NCI-H1092 treated with DMSO at 0.1 percent for 48 hours (cell line): ENCODE measurements at regions not wholly inside any gene's neighbourhood (a gene's known extent, or its start where the extent isn't known, plus 50 kb on each side); places are given as distances from the start of the nearest gene placed in this dataset.

Source experiments
- DNase-seq: peaks from one replicate; lab custom pipeline; 2025; lab: John Stamatoyannopoulos, UW

- no peak for DNase-seq
These were observed 186.7 kb upstream of the VEGFC start for GRCh38 chr4:176979416-176979815.

- DNase-seq = no peak
These were observed 188.4 kb upstream of the VEGFC start for GRCh38 chr4:176981074-176981473.

DNA sequence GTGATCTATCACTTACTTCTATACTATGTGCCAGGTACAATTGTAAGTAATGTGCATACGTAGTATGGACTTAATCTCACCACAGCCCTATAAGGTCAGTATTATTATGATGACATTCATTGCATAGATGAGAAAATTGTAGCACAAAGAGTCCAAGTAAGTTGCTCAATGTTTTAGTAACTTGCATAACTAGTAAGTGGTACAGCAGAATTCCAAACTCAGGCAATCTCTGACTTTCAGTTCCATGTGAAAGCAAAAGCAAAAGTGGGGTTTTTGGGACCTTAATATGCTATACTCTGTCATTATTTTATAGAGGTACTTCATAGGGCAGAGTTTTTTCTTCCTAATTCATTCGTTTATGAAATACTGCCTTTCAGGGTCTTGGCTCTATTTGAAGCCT lies 188.8 kb upstream of the VEGFC start:
- DNase-seq = no peak

DNA sequence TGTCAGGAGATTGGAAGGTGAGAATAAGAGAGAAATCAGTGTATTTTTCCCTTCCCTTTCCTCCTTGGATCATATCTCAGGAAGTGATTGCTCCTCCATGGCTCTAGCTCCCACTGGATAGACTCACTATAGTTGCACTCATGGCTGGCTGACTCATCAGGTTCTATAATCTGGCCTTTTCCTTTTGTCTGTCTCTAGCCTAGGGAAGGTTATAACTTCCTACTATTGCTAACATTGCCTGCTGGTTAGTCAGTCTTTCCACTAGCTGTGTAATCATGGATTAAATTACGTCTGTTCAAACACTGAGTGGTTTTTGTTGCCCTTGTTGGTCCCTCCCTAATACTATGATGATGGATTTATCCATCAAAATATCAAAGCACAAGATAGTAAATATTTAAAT lies 195.5 kb upstream of the VEGFC start:
- DNase-seq = no peak

- no peak for DNase-seq
These were observed 196.5 kb upstream of the VEGFC start for GRCh38 chr4:176989186-176989585.

GRCh38 chr4:176999935-177000543 lies 207.3 kb upstream of the VEGFC start:
- DNase-seq = no peak

GRCh38 chr4:177001271-177002175 lies 208.8 kb upstream of the VEGFC start:
- DNase-seq = no peak

DNA sequence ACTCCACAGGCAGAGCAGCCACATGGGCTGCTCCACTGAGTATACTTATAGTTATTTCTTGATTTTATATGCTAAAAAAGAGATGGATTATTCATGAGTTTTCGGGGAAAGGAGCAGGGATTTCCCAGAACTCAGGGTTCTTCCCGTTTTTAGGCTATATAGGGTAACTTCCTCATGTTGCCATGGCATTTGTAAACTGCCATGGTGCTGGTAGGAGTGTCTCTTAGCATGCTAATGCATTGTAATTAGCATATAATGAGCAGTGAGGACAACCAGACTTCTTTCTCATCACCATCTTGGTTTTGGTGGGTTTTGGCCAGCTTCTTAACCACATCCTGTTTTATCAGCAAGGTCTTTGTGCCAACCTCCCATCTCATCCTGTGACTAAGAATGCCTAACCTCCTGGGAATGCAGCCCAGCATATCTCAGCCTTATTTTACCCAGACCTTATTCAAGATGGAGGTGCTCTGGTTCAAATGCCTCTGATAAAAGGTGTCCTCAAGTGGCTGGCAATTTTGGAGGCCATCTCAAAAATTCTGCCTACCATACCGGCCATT lies 213.0 kb upstream of the VEGFC start:
- no peak for DNase-seq

- no peak for DNase-seq
These were observed 213.6 kb upstream of the VEGFC start for GRCh38 chr4:177006331-177006730.

DNA sequence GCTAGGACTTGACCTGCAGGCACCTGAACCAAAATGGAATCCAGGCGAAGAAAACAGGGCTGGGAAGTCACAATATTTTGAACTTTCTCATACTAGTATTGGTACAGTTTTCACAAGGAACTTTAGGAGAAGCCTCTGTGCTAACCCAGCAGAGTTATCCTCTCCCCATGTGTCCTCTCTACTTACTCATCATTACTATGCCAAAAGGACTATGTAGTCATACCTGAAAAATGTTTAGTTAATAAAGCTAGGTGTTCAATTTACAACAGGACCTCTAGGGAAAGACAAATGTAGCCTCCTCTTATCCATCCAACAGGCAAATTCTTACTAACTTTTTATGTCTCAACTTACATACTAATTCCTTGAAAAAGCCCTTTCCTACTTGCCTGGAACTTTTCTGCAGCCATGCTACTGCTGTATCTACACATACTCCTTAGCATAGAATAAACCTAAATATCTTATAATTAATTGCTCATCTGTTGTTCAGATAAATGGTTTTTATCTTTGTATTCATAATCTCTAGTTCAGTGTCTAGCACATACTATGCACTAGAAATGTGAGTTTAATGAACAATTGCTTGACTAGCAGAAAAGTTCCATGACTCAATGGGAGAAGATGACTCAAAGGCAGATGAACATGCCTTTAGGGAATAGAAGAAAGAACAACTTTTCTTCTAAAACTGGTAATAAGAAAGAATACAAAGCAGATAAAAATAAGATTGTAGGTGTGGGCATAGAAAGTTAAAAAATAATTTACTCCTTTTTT lies 215.5 kb upstream of the VEGFC start:
- no peak for DNase-seq

GRCh38 chr4:177008836-177009501 lies 216.2 kb upstream of the VEGFC start:
- no peak for DNase-seq

GRCh38 chr4:177010418-177010817 lies 217.7 kb upstream of the VEGFC start:
- no peak for DNase-seq

DNA sequence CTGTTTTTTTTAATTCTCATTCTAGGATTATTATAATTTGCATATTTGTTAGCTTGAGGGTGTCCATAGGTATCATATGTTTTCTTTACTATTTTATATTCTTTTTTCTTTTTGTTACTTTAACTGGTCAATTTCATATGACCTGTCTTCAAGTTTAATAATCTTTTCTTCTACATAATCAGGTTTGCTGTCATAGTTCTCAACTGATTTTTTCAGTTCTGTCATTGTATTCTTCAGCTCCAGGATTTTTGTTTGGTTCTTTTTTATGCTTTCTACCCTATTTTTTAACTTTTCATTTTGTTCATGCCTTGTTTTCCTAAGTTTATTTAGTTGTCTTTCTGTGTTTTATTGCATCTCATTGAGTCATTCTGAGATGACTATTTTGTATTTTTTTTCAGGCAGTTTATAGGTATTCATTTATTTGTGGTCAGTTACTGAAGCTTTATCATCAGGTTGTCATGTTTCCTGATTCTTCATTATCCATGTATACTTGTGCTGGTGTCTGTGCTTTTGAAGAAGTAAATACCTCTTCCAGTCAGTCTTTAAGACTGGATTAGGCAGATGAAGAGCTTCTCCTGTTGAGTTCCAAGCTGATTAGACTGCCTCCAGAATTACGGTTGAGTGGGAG lies 220.3 kb upstream of the VEGFC start:
- no peak for DNase-seq

- no peak for DNase-seq
These were observed 223.9 kb upstream of the VEGFC start for GRCh38 chr4:177016541-177017141.

- DNase-seq = no peak
These were observed 231.2 kb upstream of the VEGFC start for GRCh38 chr4:177023951-177024350.

- no peak for DNase-seq
These were observed 239.6 kb upstream of the VEGFC start for GRCh38 chr4:177032341-177032740.

DNA sequence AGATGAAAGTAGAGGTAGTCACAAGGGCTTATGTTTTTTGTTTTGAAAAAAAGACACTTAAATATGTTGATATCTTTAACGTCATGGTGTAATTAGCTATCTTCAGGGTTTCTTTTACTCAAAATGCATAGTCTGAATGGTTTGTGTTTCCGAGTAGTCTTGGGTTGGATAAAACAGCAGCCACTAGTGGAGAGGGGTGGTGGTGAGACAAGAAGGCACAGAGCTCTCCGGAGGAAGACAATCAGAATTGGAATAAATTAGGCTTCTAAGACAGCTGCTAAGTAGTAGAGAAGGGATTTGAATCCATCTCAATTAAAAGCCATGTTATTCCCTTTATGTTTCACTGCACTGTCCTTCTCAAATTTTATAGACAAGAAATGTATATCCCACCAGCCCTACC lies 240.4 kb upstream of the VEGFC start:
- DNase-seq = no peak

DNA sequence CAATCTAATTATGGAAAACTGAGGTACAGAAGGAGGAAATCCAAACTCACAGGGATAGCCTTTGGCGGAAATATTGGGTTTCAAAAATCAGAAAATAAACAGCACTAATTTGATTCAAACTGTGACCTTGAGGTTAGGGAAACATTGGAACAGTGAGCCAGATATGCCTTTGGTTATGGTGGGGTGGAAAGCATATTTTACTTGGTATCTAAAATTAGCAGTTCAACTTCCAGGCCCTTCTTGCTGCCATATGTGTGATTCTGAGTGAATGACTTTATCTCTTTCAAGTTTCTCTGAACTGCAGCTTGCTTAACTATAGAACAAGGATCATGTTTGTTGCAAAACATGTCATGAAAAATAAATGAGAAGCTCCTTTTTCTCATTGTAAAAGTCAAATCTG lies 240.9 kb upstream of the VEGFC start:
- no peak for DNase-seq

- no peak for DNase-seq
These were observed 248.6 kb upstream of the VEGFC start for GRCh38 chr4:177041356-177041755.

- DNase-seq = peak; percentile 26
These were observed 254.5 kb upstream of the VEGFC start for GRCh38 chr4:177047070-177047850.
